ENCODE measurements at regions not wholly inside any gene's neighbourhood (a gene's known extent, or its start where the extent isn't known, plus 50 kb on each side); places are given as distances from the start of the nearest gene placed in this dataset.
A peak's percentile ranks its signal among the peaks of the same experiment; 100 is the strongest.

DNA sequence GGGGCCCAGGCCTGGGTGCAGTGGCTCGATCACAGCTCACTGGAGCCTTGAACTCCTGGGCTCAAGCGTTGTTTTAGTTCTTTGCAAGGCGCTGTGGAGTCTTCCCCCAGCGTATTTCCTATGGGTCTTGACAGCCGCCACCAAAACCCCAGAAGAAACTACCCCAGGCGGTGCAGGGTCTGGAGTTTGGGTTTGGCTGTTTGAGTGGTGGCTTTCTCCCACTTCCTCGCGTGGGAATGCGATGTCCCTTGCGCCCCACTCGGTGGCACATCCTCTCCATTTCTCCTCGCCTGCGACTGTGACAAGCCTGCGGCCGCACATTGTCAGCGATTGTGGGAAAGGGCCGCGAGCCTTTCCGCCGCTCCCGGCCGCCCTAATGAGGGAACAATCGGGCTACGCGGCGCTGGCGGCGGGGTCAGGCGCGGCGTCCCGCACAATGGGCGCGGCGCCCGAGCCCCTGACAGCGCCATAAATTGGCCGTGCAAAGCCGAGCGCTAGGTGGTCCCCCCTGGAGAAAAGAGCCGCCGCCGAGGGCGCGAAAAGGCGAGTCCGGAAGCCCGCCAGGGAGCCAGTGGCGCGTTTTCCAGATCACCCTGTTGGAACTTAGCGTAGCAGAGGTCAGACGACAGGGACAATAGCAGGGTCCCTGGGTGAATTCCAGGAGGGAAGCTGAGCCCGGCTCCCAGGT lies 194.9 kb upstream of the POU3F3 start:
- Histone ChIP-seq H3K36me3 (no peaks in the 10 kb centered on the region), H3K9me3 (no peaks in the 10 kb centered on the region), H3K4me1 (no peaks in the 10 kb centered on the region), H3K27ac (no peak overlapping the region), H3K27me3 (no peaks in the 10 kb centered on the region), H3K4me3 (peak overlapping the region in 2 of 3 donors; percentile 22 to 23)
- no peak for DNase-seq (ENCODE audit: low spot score in 2 of 2)
- intact Hi-C loops (cut with DNase I; ENCODE audit: low total_unique reads), result no loop called here
- no peak for TF ChIP-seq POLR2A (IDR thresholded peaks at IDR 0.05)
- no peak for TF ChIP-seq POLR2AphosphoS5 (IDR thresholded peaks at IDR 0.05)
- TF ChIP-seq, protein P1, sequence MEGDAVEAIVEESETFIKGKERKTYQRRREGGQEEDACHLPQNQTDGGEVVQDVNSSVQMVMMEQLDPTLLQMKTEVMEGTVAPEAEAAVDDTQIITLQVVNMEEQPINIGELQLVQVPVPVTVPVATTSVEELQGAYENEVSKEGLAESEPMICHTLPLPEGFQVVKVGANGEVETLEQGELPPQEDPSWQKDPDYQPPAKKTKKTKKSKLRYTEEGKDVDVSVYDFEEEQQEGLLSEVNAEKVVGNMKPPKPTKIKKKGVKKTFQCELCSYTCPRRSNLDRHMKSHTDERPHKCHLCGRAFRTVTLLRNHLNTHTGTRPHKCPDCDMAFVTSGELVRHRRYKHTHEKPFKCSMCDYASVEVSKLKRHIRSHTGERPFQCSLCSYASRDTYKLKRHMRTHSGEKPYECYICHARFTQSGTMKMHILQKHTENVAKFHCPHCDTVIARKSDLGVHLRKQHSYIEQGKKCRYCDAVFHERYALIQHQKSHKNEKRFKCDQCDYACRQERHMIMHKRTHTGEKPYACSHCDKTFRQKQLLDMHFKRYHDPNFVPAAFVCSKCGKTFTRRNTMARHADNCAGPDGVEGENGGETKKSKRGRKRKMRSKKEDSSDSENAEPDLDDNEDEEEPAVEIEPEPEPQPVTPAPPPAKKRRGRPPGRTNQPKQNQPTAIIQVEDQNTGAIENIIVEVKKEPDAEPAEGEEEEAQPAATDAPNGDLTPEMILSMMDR (IDR thresholded peaks at IDR 0.05), result no peak

DNA sequence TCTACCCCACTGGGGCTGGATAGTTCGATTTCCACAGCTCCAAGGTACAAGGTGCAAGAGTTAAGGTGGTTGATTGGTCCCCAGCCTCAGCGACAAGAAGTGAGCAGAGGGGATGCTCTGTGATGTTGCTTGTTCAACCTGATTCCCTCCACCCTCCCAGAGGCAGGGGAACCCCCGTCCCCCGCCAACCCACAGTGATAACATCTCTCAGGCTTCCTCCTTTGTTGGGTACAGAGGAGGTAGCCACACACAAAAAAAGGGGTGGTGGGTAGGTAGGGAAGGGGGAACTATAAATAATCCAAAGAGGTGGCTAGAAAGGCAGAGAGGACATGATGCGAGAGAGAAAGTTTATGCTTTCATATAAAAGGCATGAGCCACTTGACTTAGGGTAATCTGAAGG lies 192.9 kb upstream of the POU3F3 start:
- Histone ChIP-seq H3K27me3 (no peaks in the 10 kb centered on the region), H3K9me3 (no peaks in the 10 kb centered on the region), H3K4me3 (no peak overlapping the region), H3K27ac (no peak overlapping the region), H3K36me3 (no peaks in the 10 kb centered on the region), H3K4me1 (no peaks in the 10 kb centered on the region)
- no peak for DNase-seq (ENCODE audit: low spot score in 2 of 2)
- TF ChIP-seq POLR2A (IDR thresholded peaks at IDR 0.05), result no peak
- TF ChIP-seq, protein P1 (IDR thresholded peaks at IDR 0.05), result no peak
- no peak for TF ChIP-seq POLR2AphosphoS5 (IDR thresholded peaks at IDR 0.05)
- intact Hi-C loops (cut with DNase I; ENCODE audit: low total_unique reads), result no loop called here

DNA sequence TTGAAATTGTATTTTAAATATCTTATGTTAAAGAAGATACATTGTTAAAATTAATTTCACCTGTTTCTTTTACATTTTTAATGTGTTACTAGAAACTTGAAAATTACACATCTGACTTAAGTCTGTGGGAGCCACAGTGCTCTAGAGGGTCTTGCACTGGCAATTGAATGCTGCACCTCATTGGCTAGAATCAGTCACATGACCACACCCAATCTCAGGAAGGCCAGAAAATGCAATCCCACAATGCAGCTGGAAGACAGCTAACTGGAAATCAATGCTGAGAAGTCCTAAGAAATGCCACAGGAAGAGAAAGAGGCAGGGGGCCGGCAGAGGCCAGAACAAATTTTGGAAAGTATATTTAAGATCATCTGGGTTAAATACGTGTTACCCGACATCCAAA lies 189.2 kb upstream of the POU3F3 start:
- TF ChIP-seq, protein P1 (IDR thresholded peaks at IDR 0.05), result no peak
- TF ChIP-seq POLR2AphosphoS5 (IDR thresholded peaks at IDR 0.05) (no peak), POLR2A (IDR thresholded peaks at IDR 0.05) (no peak)
- Histone ChIP-seq H3K4me1 (no peaks in the 10 kb centered on the region), H3K27me3 (no peaks in the 10 kb centered on the region), H3K36me3 (no peaks in the 10 kb centered on the region), H3K4me3 (no peak overlapping the region), H3K27ac (no peak overlapping the region), H3K9me3 (no peaks in the 10 kb centered on the region)
- intact Hi-C loops (cut with DNase I; ENCODE audit: low total_unique reads), result no loop called here
- no peak for DNase-seq (ENCODE audit: low spot score in 2 of 2)

DNA sequence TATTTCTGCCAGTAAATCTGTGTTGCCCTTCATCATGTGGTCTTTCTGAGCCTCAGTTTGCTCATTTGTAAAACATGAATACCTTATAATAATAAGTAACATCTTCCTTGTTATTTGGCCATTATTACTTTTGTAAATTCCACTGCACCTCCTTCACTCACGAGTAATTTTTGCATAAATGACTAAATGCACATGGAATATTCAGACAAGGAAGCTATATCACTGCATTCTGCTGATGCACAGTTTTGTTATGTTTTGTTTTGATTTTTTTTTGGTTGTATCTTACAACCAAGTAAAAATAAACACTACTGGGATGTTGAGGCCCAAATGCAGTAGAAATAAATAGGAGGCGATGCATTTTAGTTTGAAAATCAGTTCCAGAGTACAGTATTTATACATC lies 185.3 kb upstream of the POU3F3 start:
- Histone ChIP-seq H3K27me3 (no peaks in the 10 kb centered on the region), H3K27ac (no peak overlapping the region), H3K36me3 (no peaks in the 10 kb centered on the region), H3K9me3 (no peaks in the 10 kb centered on the region), H3K4me1 (no peaks in the 10 kb centered on the region), H3K4me3 (no peak overlapping the region)
- TF ChIP-seq, protein P1 (IDR thresholded peaks at IDR 0.05), result no peak
- no peak for TF ChIP-seq POLR2AphosphoS5 (IDR thresholded peaks at IDR 0.05)
- no peak for TF ChIP-seq POLR2A (IDR thresholded peaks at IDR 0.05)
- no peak for DNase-seq (ENCODE audit: low spot score in 2 of 2)
- intact Hi-C loops (cut with DNase I; ENCODE audit: low total_unique reads), result no loop called here

DNA sequence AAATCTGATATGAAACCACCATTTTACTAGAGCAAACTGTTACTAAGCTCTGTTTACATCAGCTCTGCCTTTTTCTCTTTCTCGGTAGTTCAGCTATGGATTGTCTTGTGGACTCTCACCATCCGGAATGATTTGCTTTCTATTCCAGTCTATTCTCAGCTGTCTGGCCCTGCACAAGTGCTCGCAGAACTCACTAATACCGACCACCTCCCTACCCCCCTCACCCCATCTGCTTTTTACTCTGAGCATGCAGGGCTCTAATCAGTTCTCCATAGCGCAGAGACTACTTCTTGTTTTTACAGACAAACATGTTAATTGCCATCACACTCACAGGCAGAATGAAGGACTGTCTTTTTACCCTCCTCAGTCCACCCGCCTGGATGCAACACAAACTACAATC lies 180.7 kb upstream of the POU3F3 start:
- Histone ChIP-seq H3K4me1 (no peaks in the 10 kb centered on the region), H3K9me3 (no peaks in the 10 kb centered on the region), H3K27ac (no peak overlapping the region), H3K36me3 (no peaks in the 10 kb centered on the region), H3K27me3 (no peaks in the 10 kb centered on the region), H3K4me3 (no peak overlapping the region)
- intact Hi-C loops (cut with DNase I; ENCODE audit: low total_unique reads), result no loop called here
- no peak for DNase-seq (ENCODE audit: low spot score in 2 of 2)
- no peak for TF ChIP-seq POLR2A (IDR thresholded peaks at IDR 0.05)
- TF ChIP-seq, protein P1 (IDR thresholded peaks at IDR 0.05), result no peak
- TF ChIP-seq POLR2AphosphoS5 (IDR thresholded peaks at IDR 0.05), result no peak
